WERI-Rb-1 (cell line): ENCODE measurements at regions not wholly inside any gene's neighbourhood (a gene's known extent, or its start where the extent isn't known, plus 50 kb on each side); places are given as distances from the start of the nearest gene placed in this dataset.

Source experiments
- DNase-seq: peaks from one replicate; pipeline ENCODE4 v3.0.0-alpha.2; 2020
- H3K27ac ChIP-seq: fragments of 250-450 bp; sonication (Bioruptor Pico); 2 replicates; pipeline ENCODE4 v1.5.1; 2020; ENCODE audit warnings: mild to moderate bottlenecking, moderate library complexity
- H3K27me3 ChIP-seq: fragments of 250-450 bp; sonication (Bioruptor Pico); 2 replicates; pipeline ENCODE4 v1.5.1; 2021; ENCODE audit warnings: mild to moderate bottlenecking, low read depth, moderate library complexity; ENCODE audit not compliant: insufficient read depth, severe bottlenecking
- H3K36me3 ChIP-seq: fragments of 250-450 bp; sonication (Bioruptor Pico); 2 replicates; pipeline ENCODE4 v1.5.1; 2020; ENCODE audit warnings: mild to moderate bottlenecking, moderate library complexity
- H3K4me3 ChIP-seq: 2 replicates; pipeline ENCODE4 v1.5.1; 2011; ENCODE audit warnings: low read depth, mild to moderate bottlenecking, control low read depth, low read length
- H3K9me3 ChIP-seq: fragments of 250-450 bp; sonication (Bioruptor Pico); 2 replicates; pipeline ENCODE4 v1.5.1; 2021; ENCODE audit warnings: mild to moderate bottlenecking, moderate library complexity; ENCODE audit not compliant: severe bottlenecking
- CTCF ChIP-seq: IDR thresholded peaks from 2 replicates; pipeline ENCODE4 v1.5.1; 2011; ENCODE audit warnings: low read depth, mild to moderate bottlenecking, control low read depth, inconsistent platforms, low read length

DNA sequence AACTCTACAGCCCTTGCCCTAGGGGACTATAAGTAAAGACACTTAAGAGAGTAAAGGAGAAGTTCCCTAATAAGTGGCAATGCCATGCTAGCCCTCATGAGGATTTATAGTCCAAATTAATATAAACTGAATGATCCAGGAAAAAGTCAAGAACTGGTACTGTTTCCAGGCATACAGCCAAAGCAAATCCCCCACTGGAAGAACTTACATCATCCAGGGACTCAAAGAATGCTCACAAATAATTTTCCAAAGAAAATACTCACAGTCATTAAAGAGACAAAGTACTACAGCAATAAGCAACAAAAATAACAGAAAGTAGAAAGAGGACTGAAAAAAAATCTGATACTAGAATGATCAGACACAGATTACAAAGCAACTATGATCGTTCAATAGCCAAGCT, 79.7 kb upstream of the RAP1B start:
- H3K27me3 ChIP-seq: no peaks in the 10 kb centered on the region
- TF ChIP-seq CTCF: no peak
- H3K36me3 ChIP-seq: no peaks in the 10 kb centered on the region
- no peak overlapping the region for H3K4me3 ChIP-seq
- no peak for DNase-seq
- H3K9me3 ChIP-seq: no peaks in the 10 kb centered on the region
- no peak overlapping the region for H3K27ac ChIP-seq

GRCh38 chr12:68532204-68532886, 78.4 kb upstream of the RAP1B start:
- no peak for DNase-seq
- Histone ChIP-seq H3K9me3 (no peaks in the 10 kb centered on the region), H3K36me3 (no peaks in the 10 kb centered on the region), H3K27me3 (no peaks in the 10 kb centered on the region), H3K27ac (no peak overlapping the region), H3K4me3 (no peak overlapping the region)
- TF ChIP-seq CTCF: no peak

GRCh38 chr12:68532887-68533248, 77.8 kb upstream of the RAP1B start:
- H3K9me3 ChIP-seq: no peaks in the 10 kb centered on the region
- no peak for DNase-seq
- no peaks in the 10 kb centered on the region for H3K27me3 ChIP-seq
- H3K4me3 ChIP-seq: no peak overlapping the region
- H3K36me3 ChIP-seq: no peaks in the 10 kb centered on the region
- no peak for TF ChIP-seq CTCF
- no peak overlapping the region for H3K27ac ChIP-seq

DNA sequence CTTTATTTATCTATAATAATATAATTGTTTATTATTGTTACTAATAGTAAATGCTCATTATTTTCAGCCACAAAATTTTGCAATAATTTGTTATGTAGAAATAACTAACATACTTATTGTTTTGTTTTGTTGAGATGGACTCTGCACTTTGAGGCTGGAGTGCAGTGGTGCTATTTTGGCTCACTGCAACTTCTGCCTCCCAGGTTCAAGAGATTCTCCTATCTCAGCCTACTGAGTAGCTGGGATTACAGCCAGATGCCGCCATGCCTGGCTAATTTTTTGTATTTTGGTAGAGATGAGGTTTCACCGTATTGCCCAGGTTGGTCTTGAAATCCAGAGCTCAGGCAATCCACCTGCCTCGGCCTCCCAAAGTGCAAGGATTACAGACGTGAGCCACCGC, 76.6 kb upstream of the RAP1B start:
- Histone ChIP-seq H3K27me3 (no peaks in the 10 kb centered on the region), H3K27ac (no peak overlapping the region), H3K9me3 (no peaks in the 10 kb centered on the region), H3K36me3 (no peaks in the 10 kb centered on the region), H3K4me3 (no peak overlapping the region)
- DNase-seq: no peak
- TF ChIP-seq CTCF: no peak

DNA sequence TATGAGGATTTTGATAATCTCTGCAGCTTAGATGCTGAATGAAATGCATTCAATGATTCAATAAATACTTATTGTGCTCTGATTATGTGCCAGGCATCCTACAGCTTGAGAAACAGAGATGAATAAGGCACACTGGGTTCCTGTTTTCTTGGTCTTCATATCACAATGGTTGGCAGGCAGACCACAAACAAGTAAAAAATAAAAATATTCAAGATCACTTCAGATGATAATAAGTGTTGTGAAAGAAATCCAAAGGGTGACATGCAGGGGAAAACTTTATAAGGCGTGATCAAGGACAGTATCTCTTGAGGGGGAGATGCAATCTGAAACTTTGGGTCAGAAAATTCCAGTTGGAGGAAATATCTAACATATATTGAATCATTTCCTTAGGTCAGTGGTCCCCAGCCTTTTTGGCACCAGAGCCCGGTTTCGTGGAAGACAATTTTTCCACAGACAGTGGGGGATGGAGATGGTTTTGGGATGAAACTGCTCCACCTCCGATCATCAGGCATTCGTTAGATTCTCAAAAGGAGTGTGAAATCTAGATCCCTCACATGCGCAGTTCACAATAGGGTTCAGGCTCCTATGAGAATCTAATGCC, 73.7 kb upstream of the RAP1B start:
- no peak for DNase-seq
- no peak overlapping the region for H3K27ac ChIP-seq

More for the DNA sequence above, 73.7 kb upstream of the RAP1B start:
- H3K9me3 ChIP-seq: no peaks in the 10 kb centered on the region
- H3K4me3 ChIP-seq: no peak overlapping the region
- H3K27me3 ChIP-seq: no peaks in the 10 kb centered on the region
- no peaks in the 10 kb centered on the region for H3K36me3 ChIP-seq
- TF ChIP-seq CTCF: no peak
